Neural crest cell (in vitro differentiated cells): ENCODE measurements at regions not wholly inside any gene's neighbourhood (a gene's known extent, or its start where the extent isn't known, plus 50 kb on each side); places are given as distances from the start of the nearest gene placed in this dataset.

ENCODE experiments used
- DNase-seq: peaks from one replicate; pipeline ENCODE4 v3.0.0; 2021; ENCODE audit warnings: low read depth, mixed read lengths, low spot score
- H3K27ac Mint-ChIP-seq: one replicate; pipeline ENCODE4 v1.8.0; 2021; ENCODE audit warnings: mild to moderate bottlenecking, mixed read lengths; ENCODE audit not compliant: unreplicated experiment
- H3K27me3 Mint-ChIP-seq: 2 replicates; pipeline ENCODE4 v1.8.0; 2021; ENCODE audit warnings: low read depth, mild to moderate bottlenecking, mixed read lengths
- H3K36me3 Mint-ChIP-seq: 2 replicates; pipeline ENCODE4 v1.8.0; 2021; ENCODE audit warnings: low read depth, mild to moderate bottlenecking, mixed read lengths
- H3K4me1 Mint-ChIP-seq: 2 replicates; pipeline ENCODE4 v1.8.0; 2021; ENCODE audit warnings: mixed read lengths
- H3K4me3 Mint-ChIP-seq: one replicate; pipeline ENCODE4 v1.8.0; 2021; ENCODE audit warnings: mild to moderate bottlenecking, mixed read lengths
- H3K9me3 Mint-ChIP-seq: 2 replicates; pipeline ENCODE4 v1.8.0; 2021; ENCODE audit warnings: mixed read lengths
- CTCF ChIP-seq: fragments of 200-600 bp; sonication (generic); conservative IDR thresholded peaks from 2 replicates; pipeline ENCODE4 v1.5.0; 2021; ENCODE audit warnings: antibody characterized with exemption, mild to moderate bottlenecking

GRCh38 chr10:106446920-106447319, 717.6 kb downstream of the SORCS1 start:
- no peaks in the 10 kb centered on the region for H3K27me3 Mint-ChIP-seq
- no peak for TF ChIP-seq CTCF
- no peaks in the 10 kb centered on the region for H3K4me1 Mint-ChIP-seq
- H3K27ac Mint-ChIP-seq, result no peak overlapping the region
- no peaks in the 10 kb centered on the region for H3K36me3 Mint-ChIP-seq
- H3K9me3 Mint-ChIP-seq, result peaks cover 5% of the 10 kb centered on the region
- DNase-seq, result no peak
- H3K4me3 Mint-ChIP-seq, result no peak overlapping the region

GRCh38 chr10:106442223-106442622, 722.3 kb downstream of the SORCS1 start:
- no peak for TF ChIP-seq CTCF
- H3K4me1 Mint-ChIP-seq, result no peaks in the 10 kb centered on the region
- H3K27me3 Mint-ChIP-seq, result no peaks in the 10 kb centered on the region
- peaks cover 3% of the 10 kb centered on the region for H3K9me3 Mint-ChIP-seq
- H3K4me3 Mint-ChIP-seq, result no peak overlapping the region
- DNase-seq, result no peak
- no peaks in the 10 kb centered on the region for H3K36me3 Mint-ChIP-seq
- H3K27ac Mint-ChIP-seq, result no peak overlapping the region

GRCh38 chr10:106440767-106441166, 723.7 kb downstream of the SORCS1 start:
- no peak for TF ChIP-seq CTCF
- no peaks in the 10 kb centered on the region for H3K4me1 Mint-ChIP-seq
- no peak overlapping the region for H3K27ac Mint-ChIP-seq
- no peaks in the 10 kb centered on the region for H3K27me3 Mint-ChIP-seq
- no peak overlapping the region for H3K4me3 Mint-ChIP-seq
- DNase-seq, result no peak
- no peaks in the 10 kb centered on the region for H3K9me3 Mint-ChIP-seq
- H3K36me3 Mint-ChIP-seq, result no peaks in the 10 kb centered on the region

- Mint-ChIP-seq H3K9me3 (no peaks in the 10 kb centered on the region), H3K36me3 (no peaks in the 10 kb centered on the region)
Observed at GRCh38 chr10:106440355-106440754, 724.2 kb downstream of the SORCS1 start.

GRCh38 chr10:106439366-106439765, 725.1 kb downstream of the SORCS1 start:
- no peaks in the 10 kb centered on the region for H3K27me3 Mint-ChIP-seq

More at GRCh38 chr10:106440355-106440754, 724.2 kb downstream of the SORCS1 start:
- H3K4me1 Mint-ChIP-seq, result no peaks in the 10 kb centered on the region
- no peak for DNase-seq
- H3K27ac Mint-ChIP-seq, result no peak overlapping the region
- H3K27me3 Mint-ChIP-seq, result no peaks in the 10 kb centered on the region
- no peak for TF ChIP-seq CTCF
- H3K4me3 Mint-ChIP-seq, result no peak overlapping the region

More at GRCh38 chr10:106439366-106439765, 725.1 kb downstream of the SORCS1 start:
- Mint-ChIP-seq H3K4me1 (no peaks in the 10 kb centered on the region), H3K9me3 (no peaks in the 10 kb centered on the region), H3K27ac (no peak overlapping the region), H3K36me3 (no peaks in the 10 kb centered on the region), H3K4me3 (no peak overlapping the region)
- no peak for TF ChIP-seq CTCF
- DNase-seq, result no peak
